DMS153 (cell line): ENCODE measurements at regions not wholly inside any gene's neighbourhood (a gene's known extent, or its start where the extent isn't known, plus 50 kb on each side); places are given as distances from the start of the nearest gene placed in this dataset.
"Not testable (repeated sequence)": the region's sequence is repeated elsewhere in the genome, so short reads cannot be mapped to it uniquely, and the experiment has no call there.

Source experiments
- DNase-seq: peaks from one replicate; lab custom pipeline; 2025; lab: John Stamatoyannopoulos, UW

DNA sequence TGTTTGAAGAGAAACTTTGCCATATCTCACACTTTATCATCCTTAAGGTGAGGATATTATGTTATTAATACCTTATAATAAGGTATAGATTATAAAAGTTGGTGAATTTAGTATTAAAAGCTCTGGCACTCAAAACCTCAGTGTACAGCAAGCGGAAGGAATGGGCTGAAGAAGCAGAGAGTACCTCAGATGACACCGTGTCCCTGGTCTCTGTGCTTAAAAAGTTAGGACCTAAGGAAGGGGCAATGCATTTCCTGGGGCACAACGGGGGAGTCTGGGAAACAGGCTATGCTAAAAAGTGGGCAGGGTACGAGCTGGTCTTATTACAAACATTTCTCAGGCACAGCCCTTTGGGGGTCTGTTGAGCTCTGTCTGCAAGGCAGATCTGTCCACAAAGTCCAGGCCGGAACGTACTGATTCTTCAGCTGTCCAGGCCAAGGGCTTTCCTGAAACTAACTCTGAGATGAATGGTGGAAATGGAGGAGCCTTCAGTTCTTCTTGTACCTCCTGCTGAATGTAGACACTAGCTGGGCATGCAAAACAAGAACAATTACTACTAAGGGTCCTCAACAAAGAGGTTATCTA lies 202.7 kb downstream of the POM121L12 start:
- no peak for DNase-seq

DNA sequence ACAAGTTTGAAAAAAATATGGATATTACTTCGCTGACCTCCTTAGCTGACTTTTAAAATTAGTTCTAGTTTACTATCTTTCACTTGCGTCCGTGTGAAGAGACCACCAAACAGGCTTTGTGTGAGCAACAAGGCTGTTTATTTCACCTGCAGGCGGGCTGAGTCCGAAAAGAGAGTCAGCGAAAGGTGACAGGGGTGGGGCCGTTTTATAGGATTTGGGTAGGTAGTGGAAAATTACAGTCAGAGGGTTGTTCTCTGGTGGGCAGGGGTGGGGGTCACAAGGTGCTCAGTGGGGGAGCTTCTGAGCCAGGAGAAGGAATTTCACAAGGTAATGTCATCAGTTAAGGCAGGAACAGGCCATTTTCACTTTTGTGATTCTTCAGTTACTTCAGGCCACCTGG lies 203.7 kb downstream of the POM121L12 start:
- DNase-seq = not testable (repeated sequence)

DNA sequence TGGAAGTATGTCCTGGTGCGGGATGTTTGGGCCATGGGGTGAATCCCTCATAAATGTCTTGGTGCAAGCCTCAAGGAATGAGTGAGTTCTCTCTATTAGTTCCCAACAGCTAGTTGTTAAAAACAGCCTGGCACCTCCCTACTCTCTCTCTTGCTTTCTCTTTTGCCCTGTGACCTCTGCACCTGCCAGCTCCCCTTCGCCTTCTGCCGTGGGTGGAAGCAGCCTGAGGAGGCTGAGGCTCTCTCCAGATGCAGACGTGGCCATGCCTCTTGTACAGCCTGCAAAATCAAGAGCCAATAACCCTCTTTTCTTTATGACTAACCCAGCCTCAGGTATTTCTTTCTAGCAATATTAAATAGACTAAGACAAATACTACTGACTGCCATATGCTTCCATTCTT lies 210.3 kb downstream of the POM121L12 start:
- no peak for DNase-seq

DNA sequence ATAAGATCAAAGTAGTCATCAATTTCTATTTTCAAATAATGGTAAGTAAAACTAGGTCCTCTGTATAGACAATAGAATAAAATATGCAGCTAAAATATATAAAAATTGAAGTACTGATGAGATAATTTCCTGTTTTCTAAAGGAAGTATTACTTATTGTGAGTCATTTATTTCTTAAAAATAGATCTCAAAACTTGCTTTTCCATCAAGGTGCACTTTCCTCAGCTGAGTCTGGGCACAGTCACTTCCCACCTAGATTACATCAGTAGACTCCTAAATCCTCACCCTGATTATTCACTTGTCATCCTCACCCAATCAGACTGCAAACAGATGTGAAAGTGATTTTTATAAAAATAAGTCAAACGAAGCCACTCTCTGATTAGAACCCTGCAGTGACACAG lies 211.5 kb downstream of the POM121L12 start:
- no peak for DNase-seq

DNA sequence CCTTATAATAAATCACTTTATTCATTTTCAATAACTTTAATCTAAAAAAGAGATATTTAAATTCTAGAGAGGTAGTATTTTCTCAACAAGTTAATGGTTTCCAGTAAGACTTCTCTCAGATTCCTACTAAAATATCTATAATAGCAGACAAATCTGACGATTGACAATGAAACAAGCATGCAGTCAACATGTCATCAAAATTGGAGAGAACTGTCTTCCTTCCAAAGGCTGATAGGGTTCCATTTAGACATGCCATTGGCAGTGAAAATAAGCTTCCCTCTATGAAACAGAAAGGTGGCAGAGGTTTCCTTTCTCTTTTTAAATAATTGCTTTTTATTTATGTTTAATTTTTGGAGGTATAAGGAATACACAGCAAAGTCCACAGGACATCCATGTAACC lies 217.1 kb downstream of the POM121L12 start:
- no peak for DNase-seq

DNA sequence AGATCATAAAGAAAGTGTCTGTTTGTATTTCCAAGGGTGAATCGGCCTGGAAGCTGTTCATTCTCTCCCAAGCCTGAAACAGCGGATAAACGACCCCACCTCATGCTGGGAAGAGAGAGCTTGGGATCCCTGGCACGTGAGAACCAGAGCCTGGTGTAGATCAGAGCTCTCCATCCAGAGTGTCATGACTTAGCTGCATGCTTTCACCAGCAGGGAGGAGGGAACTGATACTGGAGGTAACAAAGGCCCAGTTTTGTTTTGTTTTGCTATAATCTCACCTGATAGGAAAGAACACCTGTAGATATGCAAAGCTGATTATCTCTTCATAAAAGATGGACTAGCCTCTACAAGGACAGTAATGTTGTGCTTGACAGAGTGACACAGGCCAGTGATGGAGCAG lies 236.6 kb downstream of the POM121L12 start:
- no peak for DNase-seq

DNA sequence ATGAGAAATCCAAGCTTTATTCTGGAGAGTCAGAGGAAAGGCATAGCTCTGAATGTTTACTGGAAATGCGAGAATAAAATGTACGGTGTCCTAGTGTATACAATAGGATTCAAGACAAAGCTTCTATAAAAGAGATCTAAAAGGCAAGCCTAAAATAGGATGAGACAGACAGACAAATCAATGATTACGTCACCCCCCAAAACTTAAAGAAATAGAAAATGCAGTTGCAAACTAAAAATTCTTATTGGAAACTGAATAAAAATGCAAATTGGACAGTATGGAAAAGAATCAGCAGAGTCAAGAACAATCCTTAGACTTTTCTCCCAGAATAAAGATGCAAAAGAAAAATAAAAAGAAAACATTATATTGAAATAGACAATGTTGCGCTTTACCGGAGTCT lies 245.9 kb downstream of the POM121L12 start:
- DNase-seq = no peak

DNA sequence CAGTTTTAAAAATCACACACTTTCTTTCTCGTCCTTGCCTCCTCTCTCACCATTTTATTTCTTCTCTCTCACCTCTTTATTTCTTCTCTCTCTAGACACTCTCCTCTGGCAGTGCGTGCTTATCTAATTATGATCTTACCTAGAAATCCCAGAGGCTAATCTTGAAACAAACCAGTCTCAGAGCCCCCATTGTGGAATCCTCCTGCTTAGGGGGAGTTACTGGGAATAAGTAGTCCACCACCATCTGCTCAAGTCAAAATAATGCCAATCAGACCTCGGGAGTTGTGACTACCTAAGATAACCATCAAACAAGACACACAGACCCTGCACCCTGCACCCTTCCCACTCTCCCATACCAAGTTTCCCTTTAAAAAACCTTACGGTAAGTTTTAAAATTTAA lies 256.9 kb downstream of the POM121L12 start:
- DNase-seq = no peak

DNA sequence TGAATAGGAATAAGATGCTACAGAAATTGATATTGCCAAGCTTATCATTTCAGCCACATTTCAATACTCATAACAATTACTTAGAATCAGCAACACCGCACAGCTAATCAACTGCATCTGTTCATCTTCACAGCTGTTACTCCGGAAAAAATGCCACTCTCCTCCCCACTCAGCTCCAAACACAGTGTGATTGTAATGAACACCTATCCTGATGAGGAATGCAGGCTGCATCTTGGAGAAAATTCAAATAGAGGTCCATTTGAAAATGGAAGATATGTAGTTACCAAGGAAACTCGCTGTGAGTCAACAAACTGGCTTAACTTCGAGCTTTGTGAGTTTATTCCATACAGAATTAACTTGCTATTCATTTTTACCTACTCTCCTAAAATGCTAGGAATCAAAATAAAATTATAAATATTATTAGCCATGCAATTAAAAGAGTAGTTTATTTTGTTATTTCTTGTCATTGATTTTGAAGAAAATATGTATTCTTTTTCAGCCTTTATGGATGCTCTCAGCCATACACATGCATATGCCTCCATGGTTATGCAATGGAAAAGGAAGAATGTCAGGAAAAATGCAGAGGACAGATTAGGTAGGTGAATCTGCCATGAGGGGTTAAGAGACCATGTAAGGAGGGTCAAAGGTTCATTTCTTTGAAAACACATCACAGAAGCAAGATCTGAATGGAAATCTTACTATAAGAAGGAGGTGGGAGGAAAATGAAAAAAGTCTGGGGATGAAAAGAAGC lies 267.2 kb downstream of the POM121L12 start:
- DNase-seq = no peak

DNA sequence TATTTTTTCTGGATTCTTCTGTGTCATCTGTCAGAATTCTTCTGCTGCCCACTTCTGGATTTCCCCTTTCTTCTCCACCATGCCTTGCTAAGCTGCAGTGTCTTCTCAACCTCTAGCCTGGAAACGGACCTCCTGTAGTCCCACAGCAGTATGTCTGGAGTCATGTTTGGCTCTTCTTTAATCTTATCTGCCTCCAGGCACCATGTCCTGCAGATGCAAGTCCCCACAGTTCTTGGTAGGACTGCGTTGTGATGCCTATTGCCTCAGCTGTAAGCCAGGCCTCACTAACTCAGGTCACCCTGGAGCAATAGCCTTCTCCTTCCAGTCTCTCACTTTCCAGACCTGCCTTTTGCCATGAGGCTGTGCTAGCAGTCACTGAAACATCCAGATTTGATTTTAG lies 268.3 kb downstream of the POM121L12 start:
- no peak for DNase-seq

DNA sequence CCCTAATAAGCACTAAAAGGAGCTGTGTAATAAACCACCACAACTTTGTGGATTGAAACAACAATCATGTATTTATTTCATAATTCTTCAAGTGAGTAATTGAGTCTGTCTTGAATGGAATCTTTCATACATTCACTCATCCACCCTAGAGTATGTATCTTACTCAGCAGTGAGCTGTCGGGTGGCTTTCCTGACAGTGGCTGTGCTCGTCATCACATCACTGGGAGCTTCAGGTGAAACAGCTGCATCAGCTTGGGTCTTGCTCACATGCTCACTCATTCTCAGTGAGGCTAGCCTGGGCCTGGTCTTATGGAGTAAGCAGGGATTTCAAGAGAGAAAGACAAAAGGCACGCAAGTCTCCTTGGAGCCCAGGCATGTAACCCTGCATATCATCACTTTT lies 271.4 kb downstream of the POM121L12 start:
- no peak for DNase-seq

DNA sequence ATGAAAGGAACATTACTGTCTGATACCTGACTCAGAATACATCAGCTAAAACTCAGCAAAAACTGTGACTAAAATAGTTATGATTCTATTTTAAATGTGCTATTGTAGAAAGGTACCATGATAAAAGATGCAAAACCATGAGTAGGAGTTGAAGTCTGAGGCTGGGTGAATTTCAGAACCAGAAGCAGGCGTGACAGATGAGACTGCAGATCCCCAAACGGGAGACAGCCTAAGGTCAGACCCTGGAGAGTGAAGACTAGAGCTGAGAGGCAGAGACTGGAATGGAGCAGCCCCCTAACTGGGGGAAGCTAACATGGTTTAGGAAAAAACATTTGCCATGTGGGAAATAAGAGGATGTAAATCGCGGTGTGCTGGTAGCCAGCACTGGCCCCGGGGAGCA lies 275.8 kb downstream of the POM121L12 start:
- DNase-seq = no peak

DNA sequence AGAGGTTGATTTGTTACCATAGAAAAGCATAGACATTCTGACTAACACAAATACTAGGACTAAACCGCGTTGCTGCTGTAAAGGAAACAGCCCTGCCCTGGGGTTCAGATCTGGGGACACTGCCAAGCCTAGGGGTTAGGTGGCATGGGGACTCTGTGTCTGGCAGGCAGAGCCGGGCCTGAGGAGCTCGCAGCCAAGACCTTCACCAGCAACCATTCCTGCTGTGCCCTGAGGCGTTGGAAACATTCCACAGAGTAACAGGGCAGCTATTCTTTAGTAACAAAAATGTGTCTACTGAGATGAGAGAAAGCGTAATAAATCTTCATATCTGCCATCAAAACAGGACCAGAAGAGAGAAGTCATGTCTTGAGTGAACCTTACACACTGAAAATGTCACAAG lies 280.5 kb downstream of the POM121L12 start:
- DNase-seq = no peak

DNA sequence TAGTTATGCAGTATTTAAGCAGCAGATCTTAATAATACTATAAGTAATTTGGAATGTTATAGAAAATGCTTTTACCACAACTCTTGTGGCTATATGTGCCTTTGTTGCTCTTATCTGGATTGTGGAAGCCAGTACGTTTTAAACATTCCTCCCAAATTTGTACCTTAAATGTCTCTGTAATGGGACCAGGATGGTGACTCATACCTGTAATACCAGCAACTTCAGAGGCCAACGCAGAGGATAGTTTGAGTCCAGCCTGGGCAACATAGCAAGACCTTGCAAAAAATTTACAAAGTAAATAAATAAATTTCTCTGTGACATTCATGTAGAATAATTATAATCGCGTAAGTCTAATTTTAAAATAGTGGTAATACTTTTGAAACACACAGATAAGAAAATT lies 283.1 kb downstream of the POM121L12 start:
- no peak for DNase-seq

DNA sequence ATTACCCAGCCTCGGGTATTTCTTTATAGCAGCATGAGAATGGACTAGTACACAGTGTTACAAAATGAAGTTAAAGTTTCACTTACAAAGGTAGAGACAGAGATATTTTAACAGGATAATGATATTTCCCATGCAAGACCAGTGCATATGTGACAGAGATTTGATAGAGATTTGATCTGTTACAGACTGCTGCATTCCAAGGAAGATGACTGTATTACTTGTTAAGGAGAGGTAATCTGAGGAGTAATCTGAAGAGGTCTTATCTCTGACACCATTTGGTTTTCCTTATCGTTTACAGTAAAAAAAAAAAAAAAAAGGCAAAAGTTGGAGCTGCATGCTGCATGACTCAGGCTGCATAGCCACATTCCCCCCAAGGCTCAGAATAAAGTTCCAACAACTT lies 289.6 kb downstream of the POM121L12 start:
- no peak for DNase-seq

DNA sequence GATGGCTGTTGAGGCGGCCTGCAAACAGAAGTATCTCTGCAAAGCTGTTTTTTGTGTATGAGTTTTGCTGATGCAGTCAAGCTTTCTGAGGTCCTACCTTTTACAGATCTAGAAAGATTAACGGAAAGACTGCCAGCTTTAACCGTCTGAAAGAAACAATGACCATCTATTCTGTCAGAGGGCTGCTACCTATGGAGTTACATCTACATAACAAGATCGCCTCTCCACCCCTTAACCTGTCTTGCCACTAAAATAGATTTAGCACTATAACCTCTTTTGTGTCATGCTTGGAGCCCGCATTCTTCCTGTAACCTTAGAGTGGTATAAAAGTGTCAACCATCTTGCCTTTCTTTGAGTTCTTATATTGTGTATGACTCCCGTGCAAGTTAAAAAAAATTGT lies 291.2 kb downstream of the POM121L12 start:
- DNase-seq = no peak

DNA sequence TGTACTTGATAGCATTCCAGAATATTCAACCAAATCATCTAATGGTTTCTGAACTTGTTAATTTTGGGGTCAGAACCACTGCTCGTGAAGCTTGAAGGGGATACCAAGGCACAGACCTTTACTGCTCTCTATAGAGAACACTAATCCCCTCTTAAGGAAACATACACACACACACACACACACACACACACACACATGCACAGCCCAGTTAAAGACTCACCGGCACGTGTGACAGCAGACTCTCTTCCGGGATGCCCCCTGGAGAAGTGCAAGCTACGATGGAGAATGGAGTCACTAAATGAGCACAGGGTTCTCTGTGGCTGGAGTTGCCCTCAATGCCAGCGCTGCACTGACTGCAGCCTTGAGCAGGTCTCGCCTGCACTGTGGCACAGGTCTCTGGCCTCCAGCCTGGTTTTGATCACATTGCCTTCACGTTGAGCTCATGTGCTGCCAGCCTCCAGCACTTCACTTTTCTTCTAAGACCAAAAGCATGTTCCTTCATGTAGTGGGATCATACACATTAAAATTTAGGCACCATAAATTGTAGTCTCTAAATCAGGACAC lies 300.8 kb downstream of the POM121L12 start:
- DNase-seq = no peak

DNA sequence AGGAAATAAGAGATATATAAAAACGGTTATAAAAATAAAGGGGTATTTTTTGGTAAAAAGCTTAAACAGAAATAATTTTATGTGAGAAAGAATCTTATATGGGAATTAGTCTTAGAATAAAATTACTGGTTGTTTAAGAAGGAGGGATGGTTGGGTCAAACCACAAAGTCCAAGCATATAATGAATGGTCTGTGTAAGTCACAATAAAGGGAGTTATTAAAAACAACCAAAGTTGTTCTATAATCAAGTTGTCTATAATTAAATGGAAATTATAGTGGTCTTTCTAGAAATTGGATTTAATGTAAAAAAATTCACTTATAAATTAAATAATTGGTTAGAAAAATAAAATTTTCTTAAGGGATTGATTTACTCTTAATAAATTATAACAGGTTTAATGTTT lies 304.8 kb downstream of the POM121L12 start:
- no peak for DNase-seq

DNA sequence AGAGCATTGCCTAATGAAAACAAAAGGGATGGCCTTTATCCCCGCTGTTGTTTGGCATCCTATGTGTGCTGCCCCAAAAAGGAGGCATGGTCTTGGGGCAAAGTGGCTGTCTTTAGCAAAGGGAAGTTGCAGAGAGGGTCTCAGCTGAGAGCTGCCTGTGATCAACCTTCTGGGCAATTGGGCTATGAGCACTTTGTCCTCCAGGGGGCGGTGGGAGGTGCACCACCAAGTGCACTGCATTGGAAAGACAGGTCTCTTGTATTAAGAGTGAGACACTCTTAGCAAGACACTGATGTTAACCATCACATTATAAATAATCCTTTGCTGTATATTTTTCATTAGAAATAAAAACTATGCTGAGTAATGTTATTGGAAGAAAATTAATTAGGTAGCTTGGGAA lies 314.8 kb downstream of the POM121L12 start:
- DNase-seq = no peak

DNA sequence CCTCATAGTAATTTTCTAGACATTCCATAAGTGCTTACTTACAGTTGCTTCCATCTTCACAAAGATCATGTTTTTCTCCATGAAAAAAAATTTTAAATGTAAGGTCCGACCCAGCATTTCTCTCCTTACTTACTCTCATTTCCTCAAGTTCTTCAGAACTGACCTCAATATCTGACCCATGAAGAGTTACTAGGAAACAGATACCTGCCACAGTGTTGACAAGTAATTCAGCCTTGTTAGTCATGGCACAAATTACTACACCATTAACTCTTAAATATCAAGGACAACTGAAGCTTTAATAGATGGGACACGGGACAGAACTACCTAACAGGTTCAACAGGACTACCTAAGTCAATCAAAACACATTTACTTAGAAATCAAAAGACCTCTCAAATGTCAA lies 316.2 kb downstream of the POM121L12 start:
- DNase-seq = no peak

DNA sequence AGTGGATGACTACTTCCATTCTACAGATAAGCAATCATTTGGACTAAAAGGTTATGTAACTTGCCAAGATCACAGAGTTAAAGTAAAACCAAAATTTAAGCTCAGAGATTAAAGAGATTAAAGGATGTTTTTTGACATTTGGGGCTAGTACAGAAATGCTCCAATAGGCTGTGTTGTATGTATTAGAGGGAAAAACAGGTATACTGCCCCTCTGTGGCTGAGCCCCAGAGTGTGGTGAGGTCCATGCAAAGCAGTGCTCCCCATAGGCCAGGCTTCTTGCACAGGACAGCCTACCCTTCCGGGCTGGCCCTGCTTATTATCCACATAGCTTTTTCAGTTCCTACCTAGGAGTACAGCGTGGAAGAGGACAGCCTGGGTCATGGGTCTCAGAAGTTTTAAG lies 322.8 kb downstream of the POM121L12 start:
- no peak for DNase-seq

DNA sequence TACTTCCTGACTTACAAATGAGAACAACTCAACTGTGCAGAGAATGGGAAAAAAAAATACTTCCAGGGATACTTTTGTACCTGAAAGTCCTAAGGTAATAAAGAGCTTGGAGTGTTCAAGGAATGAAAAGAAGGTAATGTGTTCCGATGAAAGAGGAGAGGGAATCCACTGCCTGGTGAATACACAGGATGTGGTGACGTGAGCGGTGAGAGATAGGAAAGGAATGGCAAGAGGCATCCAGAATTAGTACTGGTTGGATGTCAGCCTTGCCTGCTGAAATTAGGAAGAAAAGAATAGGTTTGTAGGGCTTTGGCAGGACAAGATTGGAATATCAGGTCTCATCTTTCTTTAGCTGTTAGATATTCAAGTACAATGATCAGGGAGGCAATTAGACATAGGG lies 347.7 kb downstream of the POM121L12 start:
- DNase-seq = no peak

DNA sequence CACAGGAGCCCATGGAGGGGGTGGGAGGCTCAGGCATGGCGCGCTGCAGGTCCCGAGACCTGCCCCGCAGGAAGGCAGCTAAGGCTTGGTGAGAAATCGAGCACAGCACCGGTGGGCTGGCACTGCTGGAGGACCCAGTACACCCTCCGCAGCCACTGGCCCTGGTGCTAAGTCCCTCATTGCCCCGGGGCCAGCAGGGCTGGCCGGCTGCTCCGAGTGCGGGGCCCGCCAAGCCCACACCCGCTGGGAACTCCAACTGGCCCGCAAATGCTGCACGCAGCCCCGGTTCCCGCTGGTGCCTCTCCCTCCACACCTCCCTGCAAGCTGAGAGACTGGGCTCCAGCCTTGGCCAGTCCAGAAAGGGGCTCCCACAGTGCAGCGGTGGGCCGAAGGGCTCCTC lies 349.8 kb downstream of the POM121L12 start:
- not testable (repeated sequence) for DNase-seq

DNA sequence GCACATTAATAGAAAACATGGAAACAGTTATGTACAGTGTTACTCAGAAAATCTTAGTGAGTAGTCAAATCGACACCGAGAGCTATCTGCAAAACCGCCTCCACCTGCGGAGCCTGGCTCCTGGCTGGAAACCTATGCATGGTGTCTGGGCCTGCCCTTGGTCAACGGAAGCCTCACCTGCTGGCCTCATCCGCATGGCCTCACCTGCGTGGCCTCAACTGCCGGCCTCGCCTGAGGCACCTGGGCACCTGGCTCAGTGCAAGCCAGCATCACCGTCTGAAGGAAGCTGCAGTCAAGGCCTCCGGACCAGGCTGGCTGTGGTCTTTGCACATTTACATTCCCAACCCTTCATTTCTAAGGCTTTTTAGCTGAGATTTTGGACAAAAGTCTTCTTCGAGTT lies 352.1 kb downstream of the POM121L12 start:
- DNase-seq = no peak
